A549 (cell line): ENCODE measurements at regions not wholly inside any gene's neighbourhood (a gene's known extent, or its start where the extent isn't known, plus 50 kb on each side); places are given as distances from the start of the nearest gene placed in this dataset.

Experiments used
- ATAC-seq, 2 experiments: fragments of 200-7000 bp in 1 of 2; fragments of >200 bp in 1 of 2; cut with Nextera tagmentation in 1 of 2; cut with Tn5 transposase in 1 of 2; 3 replicates each; pipeline versions ENCODE4 v1.8.0 to v1.9.1; 2018 to 2020; ENCODE audit warnings: mild to moderate bottlenecking in 1 of 2, moderate library complexity in 1 of 2
- CTCF ChIA-PET: fragments of 300-600 bp; sonication (Branson Sonifier 250); formaldehyde crosslinking; extraction: SDS; loops from one replicate; lab custom pipeline; 2021; ENCODE audit warnings: antibody characterized with exemption, inconsistent platforms; lab: Yijun Ruan, JAX
- POLR2A ChIA-PET: fragments of 350-600 bp; formaldehyde crosslinking; extraction: SDS; loops from one replicate; lab custom pipeline; 2021; ENCODE audit warnings: antibody characterized with exemption, inconsistent platforms; lab: Yijun Ruan, JAX
- DNase-seq, 2 experiments: peaks; one replicate each; pipeline versions ENCODE4 v3.0.0 to v3.0.0-alpha.2; 2011 to 2016; ENCODE audit warnings: low read depth in 1 of 2, low spot score in 1 of 2
- FAIRE-seq: peaks from 2 replicates; lab custom pipeline; 2011; peaks lifted over from hg19 to GRCh38; lab: Jason Lieb, UNC
- H3K27ac ChIP-seq, 2 experiments: fragments of >200 bp; sonication (Bioruptor Twin); formaldehyde crosslinking; 3 replicates each; pipeline ENCODE4 v1.5.1; 2016 to 2017
- H3K4me1 ChIP-seq: fragments of >200 bp; sonication (Bioruptor Twin); formaldehyde crosslinking; 3 replicates; pipeline ENCODE4 v1.6.1; 2016
- H3K4me2 ChIP-seq: fragments of >200 bp; sonication (Bioruptor Twin); formaldehyde crosslinking; 3 replicates; pipeline ENCODE4 v1.6.1; 2016
- H3K4me3 ChIP-seq: fragments of >200 bp; sonication (Bioruptor Twin); formaldehyde crosslinking; 3 replicates; pipeline ENCODE4 v1.5.1; 2016
- H3K9me3 ChIP-seq: fragments of >200 bp; sonication (Bioruptor Twin); formaldehyde crosslinking; 3 replicates; pipeline ENCODE4 v1.6.1; 2016
- ATOH8 ChIP-seq: fragments of 250-450 bp; sonication (Bioruptor Pico); IDR thresholded peaks from 2 replicates; pipeline ENCODE4 v1.5.0; 2020; ENCODE audit warnings: low read depth, mild to moderate bottlenecking, moderate library complexity
- CBX8 ChIP-seq: fragments of 200-600 bp; sonication (generic); IDR thresholded peaks from 2 replicates; pipeline ENCODE4 v1.6.1; 2016
- ELK1 ChIP-seq: fragments of 150-350 bp; IDR thresholded peaks from 2 replicates; pipeline ENCODE4 v1.6.1; 2014; ENCODE audit warnings: low read depth, mild to moderate bottlenecking, low read length
- FOSL2 ChIP-seq, 2 experiments: fragments of 450-650 bp in 1 of 2; fragments of >200 bp in 1 of 2; sonication (Bioruptor Twin) in 1 of 2; formaldehyde crosslinking; IDR thresholded peaks; 2 replicates each; pipeline versions ENCODE4 v1.5.0 to v1.6.1; 2016 to 2020; ENCODE audit warnings: mild to moderate bottlenecking in 1 of 2, moderate library complexity in 1 of 2
- GATA3 ChIP-seq: IDR thresholded peaks from 2 replicates; pipeline ENCODE4 v1.6.1; 2012; ENCODE audit warnings: borderline replicate concordance
- HOXB13 ChIP-seq: fragments of 250-450 bp; sonication (Bioruptor Pico); IDR thresholded peaks from 2 replicates; pipeline ENCODE4 v1.5.0; 2020; ENCODE audit warnings: low read depth, mild to moderate bottlenecking, moderate library complexity
- JUN ChIP-seq, 2 experiments: fragments of >200 bp; sonication (Bioruptor Twin); formaldehyde crosslinking; IDR thresholded peaks; 2 replicates in 1 of 2; 3 replicates in 1 of 2; pipeline ENCODE4 v1.6.1; 2016 to 2017
- KDM1A ChIP-seq: fragments of 200-600 bp; sonication (generic); IDR thresholded peaks from 2 replicates; pipeline ENCODE4 v1.6.1; 2016; ENCODE audit warnings: low read depth, mild to moderate bottlenecking
- MAX ChIP-seq: IDR thresholded peaks from 2 replicates; pipeline ENCODE4 v1.6.1; 2012
- MAZ ChIP-seq: fragments of 150-350 bp; IDR thresholded peaks from 2 replicates; pipeline ENCODE4 v1.6.1; 2014; ENCODE audit warnings: antibody characterized with exemption, low read depth, low read length, borderline replicate concordance
- NFE2L2 ChIP-seq: fragments of 150-350 bp; conservative IDR thresholded peaks from 2 replicates; pipeline ENCODE4 v1.6.1; 2014; ENCODE audit warnings: low read length
- NR3C1 ChIP-seq: fragments of >200 bp; sonication (Bioruptor Twin); formaldehyde crosslinking; IDR thresholded peaks from 3 replicates; pipeline ENCODE4 v1.6.1; 2017
- PBX3 ChIP-seq: IDR thresholded peaks from 2 replicates; pipeline ENCODE4 v1.6.1; 2012
- RAD21 ChIP-seq, 2 experiments: fragments of >200 bp in 1 of 2; sonication (Bioruptor Twin) in 1 of 2; formaldehyde crosslinking in 1 of 2; IDR thresholded peaks in 1 of 2; conservative IDR thresholded peaks in 1 of 2; 2 replicates in 1 of 2; 3 replicates in 1 of 2; pipeline ENCODE4 v1.6.1; 2012 to 2018; ENCODE audit warnings: inconsistent platforms in 1 of 2
- RFX5 ChIP-seq: fragments of 450-650 bp; IDR thresholded peaks from 2 replicates; pipeline ENCODE4 v1.7.1; 2014; ENCODE audit warnings: antibody characterized with exemption, mild to moderate bottlenecking, moderate library complexity
- SMC3 ChIP-seq: fragments of >200 bp; sonication (Bioruptor Twin); formaldehyde crosslinking; IDR thresholded peaks from 3 replicates; pipeline ENCODE4 v1.6.1; 2018; ENCODE audit warnings: inconsistent platforms
- ZNF302 ChIP-seq: fragments of 250-450 bp; sonication (Bioruptor Pico); IDR thresholded peaks from 2 replicates; pipeline ENCODE4 v1.9.0; 2021; ENCODE audit warnings: inconsistent platforms, mild to moderate bottlenecking, moderate library complexity
- WGBS: methylation state at CpG from one replicate; pipeline ENCODE4 v1.1.6; 2017; ENCODE audit errors: missing lambda C conversion rate; 5-methylcytosine and 5-hydroxymethylcytosine counted together

- ChIA-PET POLR2A (no interaction called here), CTCF (no interaction called here)
- no peak overlapping the region for H3K27ac ChIP-seq
- DNase-seq = no peak
- no peaks in the 10 kb centered on the region for H3K4me1 ChIP-seq
- ATAC-seq = no peak
- 70% methylated on average over 8 of the region's 8 CpGs for WGBS
- no peaks in the 10 kb centered on the region for H3K9me3 ChIP-seq
- no peak for FAIRE-seq
- TF ChIP-seq MAZ = no peak
- TF ChIP-seq, all 56 proteins: peak for 0
- Histone ChIP-seq H3K4me2 (no peak overlapping the region), H3K4me3 (no peak overlapping the region)
Observed at GRCh38 chr18:79582978-79583377, 96.6 kb upstream of the CTDP1 start.

GRCh38 chr18:79583426-79583825 lies 96.2 kb upstream of the CTDP1 start:
- no peak overlapping the region for H3K4me2 ChIP-seq
- H3K4me1 ChIP-seq = no peaks in the 10 kb centered on the region
- ChIA-PET POLR2A (no interaction called here), CTCF (no interaction called here)
- FAIRE-seq (no peak), ATAC-seq (no peak), DNase-seq (no peak)
- 60% methylated on average over 12 of the region's 13 CpGs for WGBS
- H3K4me3 ChIP-seq = no peak overlapping the region
- TF ChIP-seq HOXB13 (no peak), KDM1A (no peak), FOSL2 (IDR thresholded peaks at IDR 0.05) (no peak), FOSL2 (CRISPR knock-in tag; IDR thresholded peaks at IDR 0.05) (no peak), JUN (IDR thresholded peaks at IDR 0.05) (no peak), MAX (no peak), SMC3 (no peak), PBX3 (no peak), ELK1 (no peak), NR3C1 (no peak), RFX5 (no peak), GATA3 (no peak), MAZ (no peak)
- no peak overlapping the region for H3K27ac ChIP-seq
- H3K9me3 ChIP-seq = no peaks in the 10 kb centered on the region

- 7% methylated on average over 9 of the region's 15 CpGs for WGBS
- Histone ChIP-seq H3K27ac (no peak overlapping the region), H3K4me3 (no peak overlapping the region), H3K9me3 (no peaks in the 10 kb centered on the region), H3K4me2 (no peak overlapping the region), H3K4me1 (no peaks in the 10 kb centered on the region)
- TF ChIP-seq PBX3 (no peak), ZNF302 (no peak), FOSL2 (IDR thresholded peaks at IDR 0.05) (no peak), FOSL2 (CRISPR knock-in tag; IDR thresholded peaks at IDR 0.05) (no peak), MAZ (no peak), ATOH8 (no peak), KDM1A (no peak), CBX8 (no peak), RAD21 (conservative IDR thresholded peaks at IDR 0.05 in 1 of 2, IDR thresholded peaks at IDR 0.05 in 1 of 2) (no peak), NFE2L2 (no peak)
- FAIRE-seq (no peak), DNase-seq (no peak), ATAC-seq (peak in 1 of 2 experiments; percentile 34; a peak in 2 of 6 replicates)
- POLR2A ChIA-PET = no interaction called here
- CTCF ChIA-PET = no interaction called here
Observed at GRCh38 chr18:79583984-79584401, 95.6 kb upstream of the CTDP1 start.
